WTC11 (cell line): ENCODE measurements at regions not wholly inside any gene's neighbourhood (a gene's known extent, or its start where the extent isn't known, plus 50 kb on each side); places are given as distances from the start of the nearest gene placed in this dataset.

Experiments used
- ATAC-seq: fragments of 200-7000 bp; cut with Tn5 transposase; 2 replicates; pipeline ENCODE4 v1.10.0; 2021; ENCODE audit warnings: mild to moderate bottlenecking, moderate library complexity
- CTCF ChIA-PET: fragments of 300-600 bp; sonication (Branson Sonifier 250); formaldehyde crosslinking; loops from one replicate; lab custom pipeline; 2021; ENCODE audit warnings: antibody characterized with exemption; lab: Charles Lee
- POLR2A ChIA-PET: fragments of 350-600 bp; sonication (Branson Sonifier 250); formaldehyde crosslinking; loops from one replicate; lab custom pipeline; 2021; ENCODE audit warnings: antibody characterized with exemption; lab: Charles Lee
- DNase-seq: peaks from one replicate; pipeline ENCODE4 v3.0.0; 2021; ENCODE audit warnings: low spot score
- H3K27ac Mint-ChIP-seq: 2 replicates; pipeline ENCODE4 v1.8.0; 2021; ENCODE audit warnings: mixed read lengths
- H3K27me3 Mint-ChIP-seq: 2 replicates; pipeline ENCODE4 v1.8.0; 2021; ENCODE audit warnings: low read depth, mild to moderate bottlenecking, moderate library complexity, mixed read lengths
- H3K36me3 Mint-ChIP-seq: 2 replicates; pipeline ENCODE4 v1.8.0; 2021; ENCODE audit warnings: mixed read lengths
- H3K4me1 Mint-ChIP-seq: 2 replicates; pipeline ENCODE4 v1.8.0; 2022; ENCODE audit warnings: mixed read lengths
- H3K4me3 Mint-ChIP-seq: 2 replicates; pipeline ENCODE4 v1.8.0; 2021; ENCODE audit warnings: mild to moderate bottlenecking, moderate library complexity, mixed read lengths
- H3K9me3 Mint-ChIP-seq: 2 replicates; pipeline ENCODE4 v1.8.0; 2021; ENCODE audit warnings: mixed read lengths
- AR ChIP-seq: fragments of 250-450 bp; sonication (Bioruptor Pico); IDR thresholded peaks from 2 replicates; pipeline ENCODE4 v1.9.0; 2021; ENCODE audit warnings: mild to moderate bottlenecking
- CBFB ChIP-seq: sonication (generic); formaldehyde crosslinking; IDR thresholded peaks from 2 replicates; pipeline ENCODE4 v1.8.1; 2022; ENCODE audit warnings: mild to moderate bottlenecking, low read depth, missing genetic modification reagents
- CREM ChIP-seq: sonication (generic); formaldehyde crosslinking; IDR thresholded peaks from 2 replicates; pipeline ENCODE4 v1.8.1; 2022; ENCODE audit warnings: mild to moderate bottlenecking, missing genetic modification reagents, moderate library complexity
- ERG ChIP-seq: fragments of 250-450 bp; sonication (Bioruptor Pico); IDR thresholded peaks from 2 replicates; pipeline ENCODE4 v1.8.0; 2021; ENCODE audit warnings: mild to moderate bottlenecking
- FOXJ3 ChIP-seq: sonication (generic); formaldehyde crosslinking; IDR thresholded peaks from 2 replicates; pipeline ENCODE4 v1.9.0; 2021; ENCODE audit warnings: missing genetic modification reagents, mild to moderate bottlenecking, borderline replicate concordance
- GRHL2 ChIP-seq: fragments of 250-450 bp; sonication (Bioruptor Pico); IDR thresholded peaks from 2 replicates; pipeline ENCODE4 v1.8.0; 2022; ENCODE audit warnings: mild to moderate bottlenecking, moderate library complexity; ENCODE audit not compliant: insufficient replicate concordance, severe bottlenecking
- NR2C2 ChIP-seq: sonication (generic); formaldehyde crosslinking; IDR thresholded peaks from 2 replicates; pipeline ENCODE4 v1.8.0; 2022; ENCODE audit warnings: mild to moderate bottlenecking, missing genetic modification reagents
- NR3C1 ChIP-seq: sonication (generic); formaldehyde crosslinking; conservative IDR thresholded peaks from 2 replicates; pipeline ENCODE4 v1.8.1; 2023; ENCODE audit warnings: low read depth, mild to moderate bottlenecking, missing genetic modification reagents
- PRRX2 ChIP-seq: fragments of 250-450 bp; sonication (Bioruptor Pico); IDR thresholded peaks from 2 replicates; pipeline ENCODE4 v1.8.0; 2021; ENCODE audit warnings: mild to moderate bottlenecking
- SMAD3 ChIP-seq: sonication (generic); formaldehyde crosslinking; IDR thresholded peaks from 2 replicates; pipeline ENCODE4 v1.8.0; 2022; ENCODE audit warnings: missing genetic modification reagents, mild to moderate bottlenecking, borderline replicate concordance
- TCF7 ChIP-seq: sonication (generic); formaldehyde crosslinking; IDR thresholded peaks from 2 replicates; pipeline ENCODE4 v1.8.0; 2022; ENCODE audit warnings: mild to moderate bottlenecking, low read depth, missing genetic modification reagents, moderate library complexity
- ZNF281 ChIP-seq: sonication (generic); formaldehyde crosslinking; IDR thresholded peaks from 2 replicates; pipeline ENCODE4 v1.8.0; 2023; ENCODE audit warnings: mild to moderate bottlenecking, missing genetic modification reagents
- ZNF416 ChIP-seq: fragments of 250-450 bp; sonication (Bioruptor Pico); IDR thresholded peaks from 2 replicates; pipeline ENCODE4 v1.9.0; 2021; ENCODE audit warnings: mild to moderate bottlenecking, inconsistent platforms
- TF ChIP-seq, protein P1 (sequence below): sonication (generic); formaldehyde crosslinking; IDR thresholded peaks from 2 replicates; pipeline ENCODE4 v1.8.1; 2022; ENCODE audit warnings: low read depth, missing genetic modification reagents, borderline replicate concordance
- TF ChIP-seq, protein P2 (sequence below): sonication (generic); formaldehyde crosslinking; IDR thresholded peaks from 2 replicates; pipeline ENCODE4 v1.8.1; 2023; ENCODE audit warnings: mild to moderate bottlenecking, missing genetic modification reagents, borderline replicate concordance
- TF ChIP-seq, protein P3 (sequence below): sonication (generic); formaldehyde crosslinking; conservative IDR thresholded peaks from 2 replicates; pipeline ENCODE4 v1.8.1; 2023; ENCODE audit warnings: mild to moderate bottlenecking, low read depth, missing genetic modification reagents, moderate library complexity
- TF ChIP-seq, protein P4 (sequence below): fragments of 200-600 bp; IDR thresholded peaks from 2 replicates; pipeline ENCODE4 v1.8.0; 2022; ENCODE audit warnings: antibody characterized with exemption

DNA sequence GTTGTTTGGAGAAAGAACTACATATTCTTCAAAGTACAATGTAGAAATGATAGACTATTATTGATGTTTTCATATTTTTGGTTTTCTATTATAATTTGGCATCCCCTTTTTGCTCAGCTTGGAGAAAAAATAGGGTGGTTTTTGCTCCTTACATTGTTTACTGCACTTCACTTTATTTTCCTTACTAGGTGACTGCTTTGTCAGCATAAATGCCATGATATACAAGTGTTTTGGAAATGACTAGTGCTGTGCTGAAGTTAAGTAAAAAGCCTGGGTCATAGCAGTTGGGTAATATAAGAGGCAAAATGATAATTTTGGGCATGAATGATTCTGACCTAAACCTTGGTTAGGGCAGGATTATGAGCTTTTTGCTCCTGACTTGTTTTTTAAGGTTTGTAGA, 250.9 kb downstream of the KCNS3 start:
- Mint-ChIP-seq H3K4me1 (no peaks in the 10 kb centered on the region), H3K27me3 (no peaks in the 10 kb centered on the region; the same call in 1 of the 2 replicates)
- CTCF ChIA-PET, result no interaction called here

GRCh38 chr2:18125303-18125702, 246.8 kb downstream of the KCNS3 start:
- Mint-ChIP-seq H3K9me3 (no peaks in the 10 kb centered on the region), H3K27ac (no peak overlapping the region), H3K4me1 (no peaks in the 10 kb centered on the region), H3K36me3 (no peaks in the 10 kb centered on the region), H3K4me3 (no peak overlapping the region), H3K27me3 (no peaks in the 10 kb centered on the region; the same call in 1 of the 2 replicates)
- ChIA-PET POLR2A (no interaction called here), CTCF (no interaction called here)
- ATAC-seq, result no peak
- no peak for DNase-seq
- TF ChIP-seq NR3C1 (CRISPR knock-in tag), result no peak
- no peak for TF ChIP-seq AR (CRISPR knock-in tag)
- TF ChIP-seq, protein P1, sequence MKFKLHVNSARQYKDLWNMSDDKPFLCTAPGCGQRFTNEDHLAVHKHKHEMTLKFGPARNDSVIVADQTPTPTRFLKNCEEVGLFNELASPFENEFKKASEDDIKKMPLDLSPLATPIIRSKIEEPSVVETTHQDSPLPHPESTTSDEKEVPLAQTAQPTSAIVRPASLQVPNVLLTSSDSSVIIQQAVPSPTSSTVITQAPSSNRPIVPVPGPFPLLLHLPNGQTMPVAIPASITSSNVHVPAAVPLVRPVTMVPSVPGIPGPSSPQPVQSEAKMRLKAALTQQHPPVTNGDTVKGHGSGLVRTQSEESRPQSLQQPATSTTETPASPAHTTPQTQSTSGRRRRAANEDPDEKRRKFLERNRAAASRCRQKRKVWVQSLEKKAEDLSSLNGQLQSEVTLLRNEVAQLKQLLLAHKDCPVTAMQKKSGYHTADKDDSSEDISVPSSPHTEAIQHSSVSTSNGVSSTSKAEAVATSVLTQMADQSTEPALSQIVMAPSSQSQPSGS (CRISPR knock-in tag), result no peak
- TF ChIP-seq TCF7 (CRISPR knock-in tag), result no peak
- TF ChIP-seq, protein P2, sequence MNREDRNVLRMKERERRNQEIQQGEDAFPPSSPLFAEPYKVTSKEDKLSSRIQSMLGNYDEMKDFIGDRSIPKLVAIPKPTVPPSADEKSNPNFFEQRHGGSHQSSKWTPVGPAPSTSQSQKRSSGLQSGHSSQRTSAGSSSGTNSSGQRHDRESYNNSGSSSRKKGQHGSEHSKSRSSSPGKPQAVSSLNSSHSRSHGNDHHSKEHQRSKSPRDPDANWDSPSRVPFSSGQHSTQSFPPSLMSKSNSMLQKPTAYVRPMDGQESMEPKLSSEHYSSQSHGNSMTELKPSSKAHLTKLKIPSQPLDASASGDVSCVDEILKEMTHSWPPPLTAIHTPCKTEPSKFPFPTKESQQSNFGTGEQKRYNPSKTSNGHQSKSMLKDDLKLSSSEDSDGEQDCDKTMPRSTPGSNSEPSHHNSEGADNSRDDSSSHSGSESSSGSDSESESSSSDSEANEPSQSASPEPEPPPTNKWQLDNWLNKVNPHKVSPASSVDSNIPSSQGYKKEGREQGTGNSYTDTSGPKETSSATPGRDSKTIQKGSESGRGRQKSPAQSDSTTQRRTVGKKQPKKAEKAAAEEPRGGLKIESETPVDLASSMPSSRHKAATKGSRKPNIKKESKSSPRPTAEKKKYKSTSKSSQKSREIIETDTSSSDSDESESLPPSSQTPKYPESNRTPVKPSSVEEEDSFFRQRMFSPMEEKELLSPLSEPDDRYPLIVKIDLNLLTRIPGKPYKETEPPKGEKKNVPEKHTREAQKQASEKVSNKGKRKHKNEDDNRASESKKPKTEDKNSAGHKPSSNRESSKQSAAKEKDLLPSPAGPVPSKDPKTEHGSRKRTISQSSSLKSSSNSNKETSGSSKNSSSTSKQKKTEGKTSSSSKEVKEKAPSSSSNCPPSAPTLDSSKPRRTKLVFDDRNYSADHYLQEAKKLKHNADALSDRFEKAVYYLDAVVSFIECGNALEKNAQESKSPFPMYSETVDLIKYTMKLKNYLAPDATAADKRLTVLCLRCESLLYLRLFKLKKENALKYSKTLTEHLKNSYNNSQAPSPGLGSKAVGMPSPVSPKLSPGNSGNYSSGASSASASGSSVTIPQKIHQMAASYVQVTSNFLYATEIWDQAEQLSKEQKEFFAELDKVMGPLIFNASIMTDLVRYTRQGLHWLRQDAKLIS (CRISPR knock-in tag), result no peak
- no peak for TF ChIP-seq NR2C2 (CRISPR knock-in tag)
- TF ChIP-seq ZNF281, result no peak
- no peak for TF ChIP-seq FOXJ3 (CRISPR knock-in tag)

More for the DNA sequence above, 250.9 kb downstream of the KCNS3 start:
- TF ChIP-seq, protein P3, sequence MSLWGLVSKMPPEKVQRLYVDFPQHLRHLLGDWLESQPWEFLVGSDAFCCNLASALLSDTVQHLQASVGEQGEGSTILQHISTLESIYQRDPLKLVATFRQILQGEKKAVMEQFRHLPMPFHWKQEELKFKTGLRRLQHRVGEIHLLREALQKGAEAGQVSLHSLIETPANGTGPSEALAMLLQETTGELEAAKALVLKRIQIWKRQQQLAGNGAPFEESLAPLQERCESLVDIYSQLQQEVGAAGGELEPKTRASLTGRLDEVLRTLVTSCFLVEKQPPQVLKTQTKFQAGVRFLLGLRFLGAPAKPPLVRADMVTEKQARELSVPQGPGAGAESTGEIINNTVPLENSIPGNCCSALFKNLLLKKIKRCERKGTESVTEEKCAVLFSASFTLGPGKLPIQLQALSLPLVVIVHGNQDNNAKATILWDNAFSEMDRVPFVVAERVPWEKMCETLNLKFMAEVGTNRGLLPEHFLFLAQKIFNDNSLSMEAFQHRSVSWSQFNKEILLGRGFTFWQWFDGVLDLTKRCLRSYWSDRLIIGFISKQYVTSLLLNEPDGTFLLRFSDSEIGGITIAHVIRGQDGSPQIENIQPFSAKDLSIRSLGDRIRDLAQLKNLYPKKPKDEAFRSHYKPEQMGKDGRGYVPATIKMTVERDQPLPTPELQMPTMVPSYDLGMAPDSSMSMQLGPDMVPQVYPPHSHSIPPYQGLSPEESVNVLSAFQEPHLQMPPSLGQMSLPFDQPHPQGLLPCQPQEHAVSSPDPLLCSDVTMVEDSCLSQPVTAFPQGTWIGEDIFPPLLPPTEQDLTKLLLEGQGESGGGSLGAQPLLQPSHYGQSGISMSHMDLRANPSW, result no peak
- TF ChIP-seq CREM (CRISPR knock-in tag) (no peak), CBFB (CRISPR knock-in tag) (no peak), ERG (CRISPR knock-in tag) (no peak), PRRX2 (CRISPR knock-in tag) (no peak), SMAD3 (no peak), ZNF416 (CRISPR knock-in tag) (no peak), GRHL2 (CRISPR knock-in tag) (no peak)
- TF ChIP-seq, protein P4, sequence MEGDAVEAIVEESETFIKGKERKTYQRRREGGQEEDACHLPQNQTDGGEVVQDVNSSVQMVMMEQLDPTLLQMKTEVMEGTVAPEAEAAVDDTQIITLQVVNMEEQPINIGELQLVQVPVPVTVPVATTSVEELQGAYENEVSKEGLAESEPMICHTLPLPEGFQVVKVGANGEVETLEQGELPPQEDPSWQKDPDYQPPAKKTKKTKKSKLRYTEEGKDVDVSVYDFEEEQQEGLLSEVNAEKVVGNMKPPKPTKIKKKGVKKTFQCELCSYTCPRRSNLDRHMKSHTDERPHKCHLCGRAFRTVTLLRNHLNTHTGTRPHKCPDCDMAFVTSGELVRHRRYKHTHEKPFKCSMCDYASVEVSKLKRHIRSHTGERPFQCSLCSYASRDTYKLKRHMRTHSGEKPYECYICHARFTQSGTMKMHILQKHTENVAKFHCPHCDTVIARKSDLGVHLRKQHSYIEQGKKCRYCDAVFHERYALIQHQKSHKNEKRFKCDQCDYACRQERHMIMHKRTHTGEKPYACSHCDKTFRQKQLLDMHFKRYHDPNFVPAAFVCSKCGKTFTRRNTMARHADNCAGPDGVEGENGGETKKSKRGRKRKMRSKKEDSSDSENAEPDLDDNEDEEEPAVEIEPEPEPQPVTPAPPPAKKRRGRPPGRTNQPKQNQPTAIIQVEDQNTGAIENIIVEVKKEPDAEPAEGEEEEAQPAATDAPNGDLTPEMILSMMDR, result no peak
- DNase-seq, result no peak
- H3K36me3 Mint-ChIP-seq, result no peaks in the 10 kb centered on the region
- POLR2A ChIA-PET, result no interaction called here
- no peak overlapping the region for H3K27ac Mint-ChIP-seq
- H3K9me3 Mint-ChIP-seq, result no peaks in the 10 kb centered on the region
- ATAC-seq, result no peak
- H3K4me3 Mint-ChIP-seq, result no peak overlapping the region
